ENCODE measurements at regions not wholly inside any gene's neighbourhood (a gene's known extent, or its start where the extent isn't known, plus 50 kb on each side); places are given as distances from the start of the nearest gene placed in this dataset.

GRCh38 chr3:78427303-78427702 lies 1340.5 kb downstream of the ROBO1 start:
- H3K27me3 ChIP-seq (ENCODE audit: control insufficient read depth, insufficient read depth, low read length) = no peaks in the 10 kb centered on the region
- H3K4me3 ChIP-seq (ENCODE audit: low read depth, low read length) = no peak overlapping the region
- no peak for TF ChIP-seq CTCF (IDR thresholded peaks at IDR 0.05; ENCODE audit: insufficient read depth, low read length, poor library complexity, severe bottlenecking)
- DNase-seq (ENCODE audit: low read depth) = no peak
- H3K36me3 ChIP-seq (ENCODE audit: control insufficient read depth, insufficient read depth, low read length) = no peaks in the 10 kb centered on the region

DNA sequence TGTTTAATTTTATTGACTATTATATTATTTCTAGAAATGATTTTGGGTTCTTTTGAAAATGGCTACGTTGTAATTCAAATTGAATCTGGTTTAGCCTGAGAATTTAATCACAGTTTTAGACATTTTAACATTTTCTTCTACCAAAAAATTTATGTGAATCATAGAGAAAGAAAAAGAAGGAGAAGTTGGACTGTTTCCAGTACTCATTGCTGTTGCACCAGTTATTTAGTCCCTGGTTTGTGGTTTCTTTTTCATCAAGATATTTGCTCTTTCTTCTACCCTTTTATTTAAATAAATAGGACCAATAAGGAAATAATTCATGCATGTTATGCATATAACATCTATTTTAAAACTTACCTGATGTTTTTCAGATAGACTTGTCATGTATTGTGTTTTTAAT lies 1337.1 kb downstream of the ROBO1 start:
- DNase-seq (ENCODE audit: low read depth) = no peak
- H3K4me3 ChIP-seq (ENCODE audit: low read depth, low read length) = no peak overlapping the region
- no peaks in the 10 kb centered on the region for H3K36me3 ChIP-seq (ENCODE audit: control insufficient read depth, insufficient read depth, low read length)

GRCh38 chr3:78434801-78435200 lies 1333.0 kb downstream of the ROBO1 start:
- Histone ChIP-seq H3K36me3 (ENCODE audit: control insufficient read depth, insufficient read depth, low read length) (no peaks in the 10 kb centered on the region), H3K27me3 (ENCODE audit: control insufficient read depth, insufficient read depth, low read length) (no peaks in the 10 kb centered on the region), H3K4me3 (ENCODE audit: low read depth, low read length) (no peak overlapping the region)
- DNase-seq (ENCODE audit: low read depth) = no peak
- TF ChIP-seq CTCF (IDR thresholded peaks at IDR 0.05; ENCODE audit: insufficient read depth, low read length, poor library complexity, severe bottlenecking) = no peak

More for the DNA sequence above, 1337.1 kb downstream of the ROBO1 start:
- TF ChIP-seq CTCF (IDR thresholded peaks at IDR 0.05; ENCODE audit: insufficient read depth, low read length, poor library complexity, severe bottlenecking) = no peak
- no peaks in the 10 kb centered on the region for H3K27me3 ChIP-seq (ENCODE audit: control insufficient read depth, insufficient read depth, low read length)

GRCh38 chr3:78455166-78455565 lies 1312.6 kb downstream of the ROBO1 start:
- no peaks in the 10 kb centered on the region for H3K27me3 ChIP-seq (ENCODE audit: control insufficient read depth, insufficient read depth, low read length)
- no peaks in the 10 kb centered on the region for H3K36me3 ChIP-seq (ENCODE audit: control insufficient read depth, insufficient read depth, low read length)
- no peak for TF ChIP-seq CTCF (IDR thresholded peaks at IDR 0.05; ENCODE audit: insufficient read depth, low read length, poor library complexity, severe bottlenecking)
- no peak for DNase-seq (ENCODE audit: low read depth)
- no peak overlapping the region for H3K4me3 ChIP-seq (ENCODE audit: low read depth, low read length)

DNA sequence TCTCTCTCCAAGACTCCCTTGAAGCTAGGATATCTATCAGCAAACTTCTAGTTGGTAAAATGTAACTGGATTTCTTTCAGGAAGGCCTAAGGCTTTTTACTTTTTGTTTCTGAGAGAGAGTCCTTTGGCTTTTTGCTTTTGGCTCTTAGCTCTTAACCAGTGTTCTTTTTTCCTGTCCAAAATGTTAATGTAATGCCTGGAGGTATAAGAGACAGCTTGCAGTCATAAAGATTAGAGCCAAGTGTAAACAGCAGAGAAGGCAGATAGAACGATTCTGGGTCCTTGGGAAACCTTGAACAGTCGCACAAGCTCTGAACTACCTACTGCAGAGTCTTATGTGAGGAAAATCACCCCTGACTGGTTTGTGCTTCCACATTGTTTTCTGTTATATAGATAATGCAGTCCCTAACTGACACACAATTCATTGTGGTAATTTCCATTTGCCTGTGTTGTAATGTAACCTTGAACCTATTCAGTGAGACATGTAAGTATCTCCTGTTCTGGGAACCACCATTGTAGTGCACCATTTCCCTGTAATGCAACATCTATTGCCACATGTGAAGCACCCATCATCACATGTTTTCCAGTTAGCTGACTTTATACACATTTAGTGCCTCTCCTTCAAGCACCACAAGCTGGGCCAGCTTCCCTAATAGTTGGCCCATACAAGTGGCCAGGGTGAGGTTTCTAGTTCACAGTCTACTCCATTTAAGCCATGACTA lies 1311.9 kb downstream of the ROBO1 start:
- Histone ChIP-seq H3K36me3 (ENCODE audit: control insufficient read depth, insufficient read depth, low read length) (no peaks in the 10 kb centered on the region), H3K27me3 (ENCODE audit: control insufficient read depth, insufficient read depth, low read length) (no peaks in the 10 kb centered on the region), H3K4me3 (ENCODE audit: low read depth, low read length) (no peak overlapping the region)
- no peak for TF ChIP-seq CTCF (IDR thresholded peaks at IDR 0.05; ENCODE audit: insufficient read depth, low read length, poor library complexity, severe bottlenecking)
- DNase-seq (ENCODE audit: low read depth) = no peak

- no peak for TF ChIP-seq CTCF (IDR thresholded peaks at IDR 0.05; ENCODE audit: insufficient read depth, low read length, poor library complexity, severe bottlenecking)
- DNase-seq (ENCODE audit: low read depth) = no peak
- Histone ChIP-seq H3K27me3 (ENCODE audit: control insufficient read depth, insufficient read depth, low read length) (no peaks in the 10 kb centered on the region), H3K4me3 (ENCODE audit: low read depth, low read length) (no peak overlapping the region), H3K36me3 (ENCODE audit: control insufficient read depth, insufficient read depth, low read length) (no peaks in the 10 kb centered on the region)
Observed at GRCh38 chr3:78459796-78460195, 1308.0 kb downstream of the ROBO1 start.

All from kidney epithelial cell (primary cell).